IMR-90 (cell line): ENCODE measurements at regions not wholly inside any gene's neighbourhood (a gene's known extent, or its start where the extent isn't known, plus 50 kb on each side); places are given as distances from the start of the nearest gene placed in this dataset.

Experiments used
- ATAC-seq: fragments of 200-7000 bp; cut with Tn5 transposase; 2 replicates; pipeline ENCODE4 v1.9.1; 2020; ENCODE audit warnings: low read depth, mild to moderate bottlenecking, moderate library complexity
- BruUV-seq: library from RNA; stranded (reverse); fragments of 400-500 nt; replicated peaks from 2 replicates; lab custom pipeline; 2021; lab: Mats Ljungman, UMichigan
- CTCF ChIA-PET: fragments of 300-600 bp; formaldehyde crosslinking; extraction: SDS; loops from one replicate; lab custom pipeline; 2021; ENCODE audit warnings: antibody characterized with exemption; lab: Yijun Ruan, JAX
- POLR2A ChIA-PET: fragments of 300-600 bp; sonication (Branson Sonifier 250); formaldehyde crosslinking; loops from one replicate; lab custom pipeline; 2022; ENCODE audit warnings: antibody characterized with exemption; ENCODE audit not compliant: unreplicated experiment; lab: Charles Lee
- DNase-seq: peaks from one replicate; pipeline ENCODE4 v3.0.0; 2013
- H2AFZ ChIP-seq: replicated peaks from 2 replicates; pipeline ENCODE3; 2013; ENCODE audit warnings: low read length, mild to moderate bottlenecking; ENCODE audit not compliant: poor library complexity
- H2AK5ac ChIP-seq: 2 replicates; pipeline ENCODE4 v1.6.1; 2013; ENCODE audit warnings: low read depth, low read length, inconsistent platforms
- H2AK9ac ChIP-seq: replicated peaks from 2 replicates; pipeline ENCODE3; 2013; ENCODE audit warnings: mild to moderate bottlenecking, low read depth, low read length, moderate library complexity; ENCODE audit not compliant: poor library complexity
- H2BK120ac ChIP-seq: 2 replicates; pipeline ENCODE4 v1.6.1; 2013; ENCODE audit warnings: low read depth, low read length, inconsistent platforms
- H2BK15ac ChIP-seq: 3 replicates; pipeline ENCODE4 v1.6.1; 2013; ENCODE audit warnings: low read depth, low read length, inconsistent platforms
- H2BK20ac ChIP-seq: 2 replicates; pipeline ENCODE4 v1.6.1; 2013; ENCODE audit warnings: low read depth, mild to moderate bottlenecking, inconsistent platforms, low read length, moderate library complexity
- H2BK5ac ChIP-seq: 2 replicates; pipeline ENCODE4 v1.6.1; 2013; ENCODE audit warnings: mild to moderate bottlenecking, low read depth, low read length, inconsistent platforms; ENCODE audit not compliant: poor library complexity, severe bottlenecking
- H3K14ac ChIP-seq: replicated peaks from 2 replicates; pipeline ENCODE4 v1.6.1; 2013; ENCODE audit warnings: low read depth, low read length, inconsistent platforms
- H3K18ac ChIP-seq: 2 replicates; pipeline ENCODE4 v1.6.1; 2013; ENCODE audit warnings: low read depth, low read length, control low read depth
- H3K23ac ChIP-seq: 2 replicates; pipeline ENCODE4 v1.6.1; 2013; ENCODE audit warnings: low read depth, low read length, inconsistent platforms
- H3K27ac ChIP-seq: 2 replicates; pipeline ENCODE4 v1.5.1; 2013; ENCODE audit warnings: mild to moderate bottlenecking, control low read depth, low read length; ENCODE audit not compliant: insufficient read depth
- H3K27me3 ChIP-seq: 2 replicates; pipeline ENCODE4 v1.6.1; 2013; ENCODE audit warnings: low read length; ENCODE audit not compliant: control insufficient read depth, insufficient read depth
- H3K36me3 ChIP-seq: 2 replicates; pipeline ENCODE4 v1.6.1; 2013; ENCODE audit warnings: low read length, mixed read lengths; ENCODE audit not compliant: control insufficient read depth, insufficient read depth
- H3K4ac ChIP-seq: 2 replicates; pipeline ENCODE4 v1.6.1; 2013; ENCODE audit warnings: low read depth, low read length, inconsistent platforms
- H3K4me1 ChIP-seq: 2 replicates; pipeline ENCODE4 v1.6.1; 2013; ENCODE audit warnings: low read length, mixed read lengths; ENCODE audit not compliant: control insufficient read depth, insufficient read depth
- H3K4me2 ChIP-seq: 2 replicates; pipeline ENCODE4 v1.6.1; 2013; ENCODE audit warnings: low read depth, mild to moderate bottlenecking, control low read depth, low read length, moderate library complexity
- H3K4me3 ChIP-seq: 2 replicates; pipeline ENCODE4 v1.5.1; 2013; ENCODE audit warnings: low read depth, mild to moderate bottlenecking, control low read depth, low read length, moderate library complexity; ENCODE audit not compliant: insufficient read depth
- H3K56ac ChIP-seq: 2 replicates; pipeline ENCODE4 v1.6.1; 2013; ENCODE audit warnings: low read length, inconsistent platforms; ENCODE audit not compliant: insufficient read depth; ENCODE audit errors: extremely low read depth
- H3K79me1 ChIP-seq, 2 experiments: 2 replicates each; pipeline ENCODE4 v1.6.1; 2013; ENCODE audit warnings: low read length in 2 of 2, inconsistent platforms in 1 of 2, low read depth in 1 of 2
- H3K9ac ChIP-seq: 2 replicates; pipeline ENCODE4 v1.6.1; 2013; ENCODE audit warnings: low read depth, low read length, control low read depth
- H3K9me1 ChIP-seq: 2 replicates; pipeline ENCODE4 v1.6.1; 2013; ENCODE audit warnings: low read length, inconsistent platforms; ENCODE audit not compliant: insufficient read depth
- H3K9me3 ChIP-seq: 2 replicates; pipeline ENCODE4 v1.6.1; 2013; ENCODE audit warnings: low read length; ENCODE audit not compliant: control insufficient read depth, insufficient read depth
- H4K20me1 ChIP-seq: 2 replicates; pipeline ENCODE4 v1.6.1; 2013; ENCODE audit warnings: low read length, inconsistent platforms; ENCODE audit not compliant: insufficient read depth
- H4K5ac ChIP-seq: 2 replicates; pipeline ENCODE4 v1.6.1; 2013; ENCODE audit warnings: mild to moderate bottlenecking, low read depth, low read length, control low read depth
- H4K8ac ChIP-seq, 2 experiments: 2 replicates each; pipeline ENCODE4 v1.6.1; 2013; ENCODE audit warnings: low read depth in 2 of 2, low read length in 2 of 2, control low read depth in 1 of 2, inconsistent platforms in 1 of 2
- H4K91ac ChIP-seq: 2 replicates; pipeline ENCODE4 v1.6.1; 2013; ENCODE audit warnings: low read depth, low read length, inconsistent platforms; ENCODE audit not compliant: insufficient read depth
- BHLHE40 ChIP-seq: fragments of 150-350 bp; IDR thresholded peaks from 2 replicates; pipeline ENCODE4 v1.6.1; 2016; ENCODE audit warnings: mild to moderate bottlenecking, low read depth, low read length
- CEBPB ChIP-seq: IDR thresholded peaks from 2 replicates; pipeline ENCODE4 v1.6.1; 2012; ENCODE audit warnings: low read depth, low read length, improper control_type of control experiment
- CHD1 ChIP-seq: IDR thresholded peaks from 2 replicates; pipeline ENCODE4 v1.6.1; 2012; ENCODE audit warnings: low read depth, low read length, improper control_type of control experiment
- FOS ChIP-seq: fragments of 150-350 bp; IDR thresholded peaks from 2 replicates; pipeline ENCODE4 v1.6.1; 2016; ENCODE audit warnings: low read depth, low read length
- MAFK ChIP-seq: IDR thresholded peaks from 2 replicates; pipeline ENCODE4 v1.6.1; 2012; ENCODE audit warnings: low read depth, low read length, improper control_type of control experiment
- MAZ ChIP-seq: IDR thresholded peaks from 2 replicates; pipeline ENCODE4 v1.6.1; 2012; ENCODE audit warnings: low read depth, mild to moderate bottlenecking, low read length, improper control_type of control experiment, moderate library complexity, borderline replicate concordance
- MXI1 ChIP-seq: IDR thresholded peaks from 2 replicates; pipeline ENCODE4 v1.6.1; 2012; ENCODE audit warnings: low read depth, mild to moderate bottlenecking, low read length, moderate library complexity, borderline replicate concordance
- NFE2L2 ChIP-seq: fragments of 150-350 bp; IDR thresholded peaks from 2 replicates; pipeline ENCODE4 v1.6.1; 2016; ENCODE audit warnings: low read depth, mild to moderate bottlenecking, low read length
- POLR2A ChIP-seq: IDR thresholded peaks from 2 replicates; pipeline ENCODE4 v1.6.1; 2012; ENCODE audit warnings: mild to moderate bottlenecking, low read depth, low read length
- RAD21 ChIP-seq: IDR thresholded peaks from 2 replicates; pipeline ENCODE4 v1.6.1; 2012; ENCODE audit warnings: low read length, improper control_type of control experiment
- RCOR1 ChIP-seq: IDR thresholded peaks from 2 replicates; pipeline ENCODE4 v1.6.1; 2012; ENCODE audit warnings: mild to moderate bottlenecking, low read length, improper control_type of control experiment; ENCODE audit not compliant: insufficient replicate concordance
- RFX5 ChIP-seq: IDR thresholded peaks from 2 replicates; pipeline ENCODE4 v1.8.0; 2012; ENCODE audit warnings: low read depth, mild to moderate bottlenecking, low read length, moderate library complexity
- SMC3 ChIP-seq: fragments of 150-350 bp; IDR thresholded peaks from 2 replicates; pipeline ENCODE4 v1.6.1; 2016; ENCODE audit warnings: low read depth, mild to moderate bottlenecking, antibody characterized with exemption, low read length, moderate library complexity
- WGBS, 2 experiments: methylation state at CpG; one replicate each; pipeline versions ENCODE4 v1.1.5 to v1.1.7; 2013; ENCODE audit warnings: missing lambda C conversion rate in 2 of 2; ENCODE audit not compliant: insufficient read length in 1 of 2; ENCODE audit errors: extremely low coverage in 2 of 2; 5-methylcytosine and 5-hydroxymethylcytosine counted together
- dilution Hi-C: fragments of 300-500 bp; cut with HindIII; formaldehyde crosslinking; loops from one replicate; pipeline ENCODE4 v1.14.3; 2018; ENCODE audit warnings: low sequenced_read_pairs; ENCODE audit not compliant: unreplicated experiment
- in situ Hi-C: fragments of 300-500 bp; cut with MboI; formaldehyde crosslinking; loops from 3 replicates; pipeline ENCODE4 v1.14.3; 2019; ENCODE audit warnings: low sequenced_read_pairs, inconsistent platforms, mixed read lengths
- intact Hi-C: fragments of 100-400 bp; cut with micrococcal nuclease; formaldehyde crosslinking; loops from 2 replicates; pipeline ENCODE4 v1.10.0; 2022
- TF ChIP-seq, protein P1 (sequence below): fragments of 150-350 bp; IDR thresholded peaks from 2 replicates; pipeline ENCODE4 v1.6.1; 2016; ENCODE audit warnings: low read depth, mild to moderate bottlenecking, low read length, moderate library complexity, borderline replicate concordance
- TF ChIP-seq, protein P2 (sequence below): fragments of 150-350 bp; IDR thresholded peaks from 2 replicates; pipeline ENCODE4 v1.6.1; 2017; ENCODE audit warnings: mild to moderate bottlenecking, antibody characterized with exemption, low read length, low read depth
- TF ChIP-seq, protein P3 (sequence below): conservative IDR thresholded peaks from 2 replicates; pipeline ENCODE4 v1.5.1; 2012; ENCODE audit warnings: mild to moderate bottlenecking, low read depth, low read length, improper control_type of control experiment

DNA sequence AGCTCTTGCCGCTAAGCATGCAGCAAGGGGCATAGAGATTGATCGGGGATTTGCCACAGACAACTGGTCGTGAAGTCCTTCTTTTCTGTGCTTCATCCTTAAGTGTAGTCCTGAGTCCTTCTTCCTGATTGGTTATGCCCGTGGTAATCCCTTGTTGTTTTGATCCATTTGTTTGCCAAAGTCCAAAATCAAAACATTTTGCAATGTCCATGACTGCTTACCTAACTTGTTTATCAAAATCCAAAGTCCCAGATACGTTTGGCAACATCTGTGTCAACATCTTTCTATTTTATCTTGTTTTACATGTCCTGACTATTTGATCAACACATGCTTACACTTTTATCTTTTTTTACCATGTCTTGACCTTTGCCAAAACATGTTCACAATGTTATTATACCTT, 229.0 kb upstream of the ZNF804A start:
- Histone ChIP-seq H3K27ac (no peak overlapping the region), H2BK120ac (no peak overlapping the region), H2AK5ac (no peak overlapping the region), H3K23ac (no peak overlapping the region), H3K4me1 (no peaks in the 10 kb centered on the region), H4K5ac (no peak overlapping the region), H3K18ac (no peak overlapping the region), H3K9me1 (no peaks in the 10 kb centered on the region), H4K91ac (no peak overlapping the region), H3K9ac (no peak overlapping the region), H3K27me3 (no peaks in the 10 kb centered on the region), H2BK15ac (no peak overlapping the region), H2AFZ (no peak overlapping the region), H3K4me3 (no peak overlapping the region), H2BK5ac (no peak overlapping the region), H4K8ac (no peak overlapping the region), H3K4ac (no peak overlapping the region), H2AK9ac (no peak overlapping the region), H3K9me3 (peaks cover 4% of the 10 kb centered on the region; the same call in 1 of the 2 replicates), H2BK20ac (no peak overlapping the region), H3K4me2 (no peak overlapping the region), H3K14ac (no peak overlapping the region), H3K79me1 (no peaks in the 10 kb centered on the region), H3K56ac (no peak overlapping the region), H3K36me3 (no peaks in the 10 kb centered on the region), H4K20me1 (no peaks in the 10 kb centered on the region)
- DNase-seq = no peak
- CTCF ChIA-PET = no interaction called here
- dilution Hi-C loops (no loop called here), in situ Hi-C loops (no loop called here), intact Hi-C loops (no loop called here)
- POLR2A ChIA-PET = no interaction called here
- WGBS, 2 experiments = 67% methylated on average over 3 of the region's 5 CpGs; no CpG with 5 or more reads in 1 of the 2 experiments
- BruUV-seq = no TSS peak
- TF ChIP-seq MAZ (no peak), CEBPB (no peak), BHLHE40 (no peak), SMC3 (no peak), CHD1 (no peak), MXI1 (no peak), RAD21 (no peak), RFX5 (no peak), FOS (no peak), NFE2L2 (no peak), MAFK (no peak), POLR2A (no peak), RCOR1 (no peak)
- TF ChIP-seq, protein P1, sequence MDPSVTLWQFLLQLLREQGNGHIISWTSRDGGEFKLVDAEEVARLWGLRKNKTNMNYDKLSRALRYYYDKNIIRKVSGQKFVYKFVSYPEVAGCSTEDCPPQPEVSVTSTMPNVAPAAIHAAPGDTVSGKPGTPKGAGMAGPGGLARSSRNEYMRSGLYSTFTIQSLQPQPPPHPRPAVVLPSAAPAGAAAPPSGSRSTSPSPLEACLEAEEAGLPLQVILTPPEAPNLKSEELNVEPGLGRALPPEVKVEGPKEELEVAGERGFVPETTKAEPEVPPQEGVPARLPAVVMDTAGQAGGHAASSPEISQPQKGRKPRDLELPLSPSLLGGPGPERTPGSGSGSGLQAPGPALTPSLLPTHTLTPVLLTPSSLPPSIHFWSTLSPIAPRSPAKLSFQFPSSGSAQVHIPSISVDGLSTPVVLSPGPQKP = no peak
- TF ChIP-seq, protein P2, sequence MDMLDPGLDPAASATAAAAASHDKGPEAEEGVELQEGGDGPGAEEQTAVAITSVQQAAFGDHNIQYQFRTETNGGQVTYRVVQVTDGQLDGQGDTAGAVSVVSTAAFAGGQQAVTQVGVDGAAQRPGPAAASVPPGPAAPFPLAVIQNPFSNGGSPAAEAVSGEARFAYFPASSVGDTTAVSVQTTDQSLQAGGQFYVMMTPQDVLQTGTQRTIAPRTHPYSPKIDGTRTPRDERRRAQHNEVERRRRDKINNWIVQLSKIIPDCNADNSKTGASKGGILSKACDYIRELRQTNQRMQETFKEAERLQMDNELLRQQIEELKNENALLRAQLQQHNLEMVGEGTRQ = no peak
- TF ChIP-seq, protein P3, sequence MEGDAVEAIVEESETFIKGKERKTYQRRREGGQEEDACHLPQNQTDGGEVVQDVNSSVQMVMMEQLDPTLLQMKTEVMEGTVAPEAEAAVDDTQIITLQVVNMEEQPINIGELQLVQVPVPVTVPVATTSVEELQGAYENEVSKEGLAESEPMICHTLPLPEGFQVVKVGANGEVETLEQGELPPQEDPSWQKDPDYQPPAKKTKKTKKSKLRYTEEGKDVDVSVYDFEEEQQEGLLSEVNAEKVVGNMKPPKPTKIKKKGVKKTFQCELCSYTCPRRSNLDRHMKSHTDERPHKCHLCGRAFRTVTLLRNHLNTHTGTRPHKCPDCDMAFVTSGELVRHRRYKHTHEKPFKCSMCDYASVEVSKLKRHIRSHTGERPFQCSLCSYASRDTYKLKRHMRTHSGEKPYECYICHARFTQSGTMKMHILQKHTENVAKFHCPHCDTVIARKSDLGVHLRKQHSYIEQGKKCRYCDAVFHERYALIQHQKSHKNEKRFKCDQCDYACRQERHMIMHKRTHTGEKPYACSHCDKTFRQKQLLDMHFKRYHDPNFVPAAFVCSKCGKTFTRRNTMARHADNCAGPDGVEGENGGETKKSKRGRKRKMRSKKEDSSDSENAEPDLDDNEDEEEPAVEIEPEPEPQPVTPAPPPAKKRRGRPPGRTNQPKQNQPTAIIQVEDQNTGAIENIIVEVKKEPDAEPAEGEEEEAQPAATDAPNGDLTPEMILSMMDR = no peak
- no peak for ATAC-seq
